HCT116 (cell line): ENCODE measurements at regions not wholly inside any gene's neighbourhood (a gene's known extent, or its start where the extent isn't known, plus 50 kb on each side); places are given as distances from the start of the nearest gene placed in this dataset.

Experiments used
- ATAC-seq: fragments of 200-7000 bp; cut with Tn5 transposase; 2 replicates; pipeline ENCODE4 v1.9.1; 2020; ENCODE audit warnings: mild to moderate bottlenecking, moderate library complexity
- BruUV-seq: library from RNA; stranded (reverse); fragments of 400-500 nt; replicated peaks from 2 replicates; lab custom pipeline; 2021; lab: Mats Ljungman, UMichigan
- CTCF ChIA-PET: fragments of 300-600 bp; sonication (Branson Sonifier 250); formaldehyde crosslinking; loops from one replicate; lab custom pipeline; 2021; ENCODE audit warnings: antibody characterized with exemption; lab: Charles Lee
- POLR2A ChIA-PET: fragments of 300-600, 350-600 bp; sonication (Branson Sonifier 250); formaldehyde crosslinking; loops from one replicate; lab custom pipeline; 2021; ENCODE audit warnings: antibody characterized with exemption; lab: Charles Lee
- RAD21 ChIA-PET, 2 experiments: fragments of 300-600 bp; sonication (Branson Sonifier 250); formaldehyde crosslinking; loops; one replicate each; lab custom pipeline; 2023; ENCODE audit warnings: low total read pairs in 2 of 2; ENCODE audit not compliant: uncharacterized antibody in 2 of 2, unreplicated experiment in 2 of 2, low non-redundant PET in 1 of 2; lab: Charles Lee
- DNase-seq: peaks from one replicate; pipeline ENCODE4 v3.0.0-alpha.2; 2010; ENCODE audit warnings: low read depth, low spot score
- H2AFZ ChIP-seq: fragments of 200-600 bp; shearing (Covaris generic), sonication (generic); 2 replicates; pipeline ENCODE4 v1.6.1; 2017; ENCODE audit warnings: low read depth, mixed run types, mixed read lengths, antibody characterized with exemption, low read length; ENCODE audit not compliant: poor library complexity, severe bottlenecking
- H3K27ac ChIP-seq: 2 replicates; pipeline ENCODE4 v1.5.1; 2012; ENCODE audit warnings: low read depth, low read length
- H3K27me3 ChIP-seq: fragments of 200-600 bp; sonication (generic); 2 replicates; pipeline ENCODE4 v1.6.1; 2016; ENCODE audit warnings: mixed run types, low read length, mixed read lengths; ENCODE audit not compliant: insufficient read depth
- H3K36me3 ChIP-seq, 2 experiments: fragments of 200-500 bp in 1 of 2; fragments of 200-600 bp in 1 of 2; sonication (Bioruptor generic) in 1 of 2; sonication (generic) in 1 of 2; 2 replicates each; pipeline versions ENCODE4 v1.5.1 to v1.6.1; 2014 to 2016; ENCODE audit warnings: low read length in 2 of 2, inconsistent platforms in 1 of 2, mixed read lengths in 1 of 2, mixed run types in 1 of 2; ENCODE audit not compliant: insufficient read depth in 2 of 2, control insufficient read depth in 1 of 2
- H3K4me1 ChIP-seq, 2 experiments: fragments of 200-600 bp in 1 of 2; sonication (generic) in 1 of 2; 2 replicates each; pipeline versions ENCODE4 v1.5.1 to v1.6.1; 2012 to 2017; ENCODE audit warnings: low read length in 2 of 2, inconsistent platforms in 1 of 2, mild to moderate bottlenecking in 1 of 2, mixed read lengths in 1 of 2, mixed run types in 1 of 2, moderate library complexity in 1 of 2; ENCODE audit not compliant: insufficient read depth in 2 of 2, control insufficient read depth in 1 of 2
- H3K4me2 ChIP-seq: fragments of 200-600 bp; sonication (generic); 2 replicates; pipeline ENCODE4 v1.6.1; 2017; ENCODE audit warnings: mixed run types, low read length, mixed read lengths
- H3K4me3 ChIP-seq, 2 experiments: fragments of 200-600 bp in 1 of 2; sonication (generic) in 1 of 2; replicated peaks in 1 of 2; 2 replicates each; pipeline ENCODE4 v1.5.1; 2011 to 2016; ENCODE audit warnings: low read length in 2 of 2, control low read depth in 1 of 2, low read depth in 1 of 2, mild to moderate bottlenecking in 1 of 2, mixed read lengths in 1 of 2, mixed run types in 1 of 2
- H3K79me2 ChIP-seq: fragments of 200-600 bp; sonication (generic); 2 replicates; pipeline ENCODE4 v1.6.1; 2017; ENCODE audit warnings: mild to moderate bottlenecking, mixed run types, low read length, moderate library complexity, mixed read lengths; ENCODE audit not compliant: insufficient read depth
- H3K9ac ChIP-seq: fragments of 200-600 bp; sonication (generic); 2 replicates; pipeline ENCODE4 v1.6.1; 2016; ENCODE audit warnings: low read length, mixed read lengths
- H3K9me2 ChIP-seq: fragments of 200-600 bp; sonication (generic), shearing (Covaris generic); 2 replicates; pipeline ENCODE4 v1.6.1; 2017; ENCODE audit warnings: mixed run types, mild to moderate bottlenecking, moderate library complexity; ENCODE audit not compliant: insufficient read depth
- H3K9me3 ChIP-seq, 2 experiments: fragments of 200-500 bp in 1 of 2; fragments of 200-600 bp in 1 of 2; sonication (Bioruptor generic) in 1 of 2; sonication (generic) in 1 of 2; 2 replicates each; pipeline ENCODE4 v1.6.1; 2014 to 2017; ENCODE audit warnings: low read length in 2 of 2, mixed read lengths in 2 of 2, inconsistent platforms in 1 of 2, low read depth in 1 of 2, mild to moderate bottlenecking in 1 of 2, mixed run types in 1 of 2, moderate library complexity in 1 of 2; ENCODE audit not compliant: control insufficient read depth in 1 of 2, insufficient read depth in 1 of 2
- H4K20me1 ChIP-seq: fragments of 200-600 bp; sonication (generic), shearing (Covaris generic); 2 replicates; pipeline ENCODE4 v1.6.1; 2017; ENCODE audit warnings: mixed run types, mild to moderate bottlenecking, moderate library complexity; ENCODE audit not compliant: insufficient read depth
- CTCF ChIP-seq, 3 experiments: fragments of 200-600 bp in 1 of 3; sonication (generic) in 1 of 3; IDR thresholded peaks in 2 of 3; conservative IDR thresholded peaks in 1 of 3; 2 replicates each; pipeline ENCODE4 v1.5.1; 2012 to 2017; ENCODE audit warnings: low read depth in 2 of 3, low read length in 2 of 3, antibody characterized with exemption in 1 of 3, borderline replicate concordance in 1 of 3, control low read depth in 1 of 3, mild to moderate bottlenecking in 1 of 3, mixed read lengths in 1 of 3, mixed run types in 1 of 3, moderate library complexity in 1 of 3; ENCODE audit not compliant: insufficient read depth in 1 of 3
- EZH2 ChIP-seq: fragments of 200-600 bp; sonication (generic); IDR thresholded peaks from 2 replicates; pipeline ENCODE4 v1.6.1; 2017; ENCODE audit warnings: antibody characterized with exemption, mixed run types
- EZH2phosphoT487 ChIP-seq: fragments of 200-600 bp; IDR thresholded peaks from 2 replicates; pipeline ENCODE4 v1.6.1; 2018; ENCODE audit warnings: antibody characterized with exemption, borderline replicate concordance
- FOSL1 ChIP-seq: IDR thresholded peaks from 2 replicates; pipeline ENCODE4 v1.6.1; 2012; ENCODE audit warnings: low read depth
- POLR2A ChIP-seq: IDR thresholded peaks from 2 replicates; pipeline ENCODE4 v1.7.0; 2011; ENCODE audit warnings: borderline replicate concordance; ENCODE audit not compliant: insufficient read depth, insufficient read length; ENCODE audit errors: extremely low read depth
- RAD21 ChIP-seq: IDR thresholded peaks from 2 replicates; pipeline ENCODE4 v1.6.1; 2012; ENCODE audit warnings: low read depth, mild to moderate bottlenecking
- SIN3A ChIP-seq: IDR thresholded peaks from 2 replicates; pipeline ENCODE4 v1.6.1; 2012; ENCODE audit warnings: low read depth
- SRF ChIP-seq: IDR thresholded peaks from 2 replicates; pipeline ENCODE4 v1.6.1; 2012; ENCODE audit warnings: low read depth
- TCF7L2 ChIP-seq: IDR thresholded peaks from 2 replicates; pipeline ENCODE4 v1.7.0; 2011; ENCODE audit warnings: borderline replicate concordance, inconsistent platforms; ENCODE audit not compliant: insufficient read depth, insufficient read length; ENCODE audit errors: extremely low read depth
- YY1 ChIP-seq: IDR thresholded peaks from 2 replicates; pipeline ENCODE4 v1.6.1; 2011; ENCODE audit warnings: low read length, low read depth, moderate library complexity, mild to moderate bottlenecking; ENCODE audit not compliant: insufficient replicate concordance; ENCODE audit errors: extremely low read depth
- ZBTB33 ChIP-seq: IDR thresholded peaks from 2 replicates; pipeline ENCODE4 v1.6.1; 2011; ENCODE audit warnings: mild to moderate bottlenecking, low read length, moderate library complexity; ENCODE audit not compliant: insufficient replicate concordance; ENCODE audit errors: extremely low read depth
- ZNF274 ChIP-seq: fragments of 200-500 bp; sonication (Bioruptor generic); IDR thresholded peaks from 2 replicates; pipeline ENCODE4 v1.6.1; 2014; ENCODE audit warnings: mild to moderate bottlenecking, low read depth, low read length, inconsistent platforms
- intact Hi-C: fragments of 100-400 bp; cut with micrococcal nuclease; formaldehyde crosslinking; loops from 2 replicates; pipeline ENCODE4 v1.10.0; 2022

GRCh38 chr2:122660786-122661634 lies 905.6 kb downstream of the TSN start:
- H3K36me3 ChIP-seq: no peaks in the 10 kb centered on the region
- H3K27me3 ChIP-seq: no peaks in the 10 kb centered on the region
- H3K9me2 ChIP-seq: no peaks in the 10 kb centered on the region
- no peak overlapping the region for H3K9ac ChIP-seq
- no peaks in the 10 kb centered on the region for H3K4me1 ChIP-seq
- no TSS peak for BruUV-seq
- peaks cover 4 to 10% of the 10 kb centered on the region in 2 experiments; a peak in 2 of 4 replicates for H3K9me3 ChIP-seq
- no peak overlapping the region for H2AFZ ChIP-seq
- no peak overlapping the region for H3K4me2 ChIP-seq
- ATAC-seq (no peak), DNase-seq (no peak)
- ChIA-PET CTCF (no interaction called here), RAD21 (no interaction called here)
- no peaks in the 10 kb centered on the region for H4K20me1 ChIP-seq
- intact Hi-C loops: no loop called here
- no peak overlapping the region for H3K27ac ChIP-seq
- H3K79me2 ChIP-seq: no peaks in the 10 kb centered on the region
- TF ChIP-seq ZNF274 (no peak), POLR2A (no peak), EZH2 (no peak), FOSL1 (no peak), CTCF (IDR thresholded peaks at IDR 0.05 in 2 of 3, conservative IDR thresholded peaks at IDR 0.05 in 1 of 3; ENCODE audit: borderline replicate concordance in 1 of 3, insufficient read depth in 1 of 3, low read depth in 2 of 3, low read length in 2 of 3) (no peak), SIN3A (no peak), ZBTB33 (no peak), TCF7L2 (no peak), SRF (no peak), RAD21 (no peak), YY1 (no peak), EZH2phosphoT487 (no peak)
- TF ChIP-seq, all 23 proteins: peak for 0
- POLR2A ChIA-PET: no interaction called here
- no peak overlapping the region for H3K4me3 ChIP-seq
